AG04450 (cell line): ENCODE measurements at regions not wholly inside any gene's neighbourhood (a gene's known extent, or its start where the extent isn't known, plus 50 kb on each side); places are given as distances from the start of the nearest gene placed in this dataset.

Experiments
- CTCF ChIA-PET: fragments of 300-600, 350-600 bp; formaldehyde crosslinking; extraction: SDS; loops from one replicate; lab custom pipeline; 2022; ENCODE audit warnings: antibody characterized with exemption, inconsistent platforms; lab: Charles Lee
- POLR2A ChIA-PET: fragments of 350-600 bp; formaldehyde crosslinking; extraction: SDS; loops from one replicate; lab custom pipeline; 2021; ENCODE audit warnings: antibody characterized with exemption, inconsistent platforms; lab: Yijun Ruan, JAX
- DNase-seq: peaks from one replicate; pipeline ENCODE4 v3.0.0-alpha.2; 2011; ENCODE audit warnings: low read depth, low spot score
- H3K27ac ChIP-seq: one replicate; pipeline ENCODE4 v1.5.1; 2012; ENCODE audit warnings: low read depth, low read length, control low read depth
- H3K27me3 ChIP-seq: one replicate; pipeline ENCODE4 v1.6.0; 2012; ENCODE audit warnings: low read length; ENCODE audit not compliant: control insufficient read depth, insufficient read depth
- H3K4me3 ChIP-seq: 2 replicates; pipeline ENCODE4 v1.5.1; 2011; ENCODE audit warnings: mild to moderate bottlenecking, low read depth, low read length, control low read depth
- H3K9me3 ChIP-seq: 2 replicates; pipeline ENCODE4 v1.5.1; 2012; ENCODE audit warnings: low read length; ENCODE audit not compliant: control insufficient read depth, insufficient read depth
- CTCF ChIP-seq: IDR thresholded peaks from 2 replicates; pipeline ENCODE4 v1.5.1; 2011; ENCODE audit warnings: low read depth, low read length, control low read depth, inconsistent platforms

DNA sequence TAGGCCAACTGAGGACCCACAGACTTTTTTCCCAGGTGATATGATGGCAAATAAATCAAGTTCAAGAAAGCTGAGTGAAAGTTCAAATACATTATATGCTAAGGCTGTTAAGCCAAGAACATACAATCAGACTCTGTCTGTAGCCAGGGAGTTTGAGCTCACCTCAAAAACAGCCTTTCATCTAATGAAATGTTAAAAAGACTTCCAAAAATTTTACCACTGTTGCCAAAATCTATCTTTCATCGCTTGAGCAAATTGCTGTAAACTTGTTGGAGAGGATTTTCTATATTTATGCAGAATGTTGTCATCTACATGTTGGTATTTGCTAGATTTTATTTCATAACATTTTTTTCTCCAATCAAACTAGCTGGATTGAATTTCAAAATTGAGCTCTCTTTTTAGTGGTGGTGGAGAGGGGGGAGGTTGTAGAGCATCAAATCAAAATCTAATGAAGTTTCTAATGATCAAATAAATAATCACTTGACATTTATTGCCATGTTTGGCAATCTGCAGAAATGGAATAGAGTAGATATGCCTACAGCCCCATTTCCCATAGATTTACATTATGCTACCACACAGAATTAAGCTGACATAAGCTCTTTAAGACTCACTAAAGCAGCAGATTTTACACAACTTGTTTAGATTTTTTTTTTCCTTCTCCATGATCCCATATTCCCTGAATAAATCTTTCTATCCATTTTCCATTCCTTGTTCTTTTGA is 828.9 kb upstream of the ZNF608 start:
- POLR2A ChIA-PET, result no interaction called here

GRCh38 chr5:125575891-125576505 is 829.6 kb upstream of the ZNF608 start:
- DNase-seq, result no peak
- Histone ChIP-seq H3K27ac (no peak overlapping the region), H3K4me3 (no peak overlapping the region), H3K27me3 (no peaks in the 10 kb centered on the region), H3K9me3 (no peaks in the 10 kb centered on the region)
- CTCF ChIA-PET, result interaction anchor here (1.8 kb wide), 1 partner anchor 17 kb away, joined by 5 read pairs; no protein-coding TSS in a partner anchor
- POLR2A ChIA-PET, result interaction anchor here (2.1 kb wide), 1 partner anchor 91 kb away, joined by 5 read pairs; no protein-coding TSS in a partner anchor
- no peak for TF ChIP-seq CTCF

More for the DNA sequence above, 828.9 kb upstream of the ZNF608 start:
- no peak overlapping the region for H3K27ac ChIP-seq
- CTCF ChIA-PET, result interaction anchor here (1.8 kb wide), 1 partner anchor 17 kb away, joined by 5 read pairs; no protein-coding TSS in a partner anchor
- H3K4me3 ChIP-seq, result no peak overlapping the region
- H3K9me3 ChIP-seq, result no peaks in the 10 kb centered on the region
- DNase-seq, result no peak
- TF ChIP-seq CTCF, result no peak
- H3K27me3 ChIP-seq, result no peaks in the 10 kb centered on the region

DNA sequence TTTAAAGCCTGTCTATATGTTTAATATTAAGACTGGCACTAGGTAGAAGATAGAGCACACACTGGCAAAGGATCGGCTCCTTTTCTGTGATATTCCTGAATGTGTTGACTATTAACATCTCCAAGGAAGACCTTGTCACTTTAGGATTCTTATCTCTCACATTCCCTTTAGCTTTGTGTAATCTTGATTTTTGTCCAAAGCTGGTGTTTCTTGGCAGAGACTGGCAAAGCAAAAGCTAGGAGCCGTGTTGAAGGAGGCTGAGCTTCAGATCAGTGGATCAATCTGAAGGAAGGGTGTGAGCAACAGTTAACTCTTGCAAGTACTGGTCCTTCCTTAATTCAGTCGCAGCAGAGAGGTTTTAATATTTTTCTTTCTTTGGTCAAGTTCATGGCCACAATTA is 830.4 kb upstream of the ZNF608 start:
- no peak for TF ChIP-seq CTCF
- H3K9me3 ChIP-seq, result no peaks in the 10 kb centered on the region
- DNase-seq, result no peak
- no peak overlapping the region for H3K27ac ChIP-seq
- ChIA-PET CTCF (no interaction called here), POLR2A (interaction anchor here (2.1 kb wide), 1 partner anchor 92 kb away, joined by 5 read pairs; no protein-coding TSS in a partner anchor)
- H3K4me3 ChIP-seq, result no peak overlapping the region
- H3K27me3 ChIP-seq, result no peaks in the 10 kb centered on the region

GRCh38 chr5:125578551-125578950 is 832.1 kb upstream of the ZNF608 start:
- Histone ChIP-seq H3K9me3 (no peaks in the 10 kb centered on the region), H3K27ac (no peak overlapping the region), H3K4me3 (no peak overlapping the region), H3K27me3 (no peaks in the 10 kb centered on the region)
- ChIA-PET CTCF (no interaction called here), POLR2A (no interaction called here)
- no peak for TF ChIP-seq CTCF
- no peak for DNase-seq

- CTCF ChIA-PET, result no interaction called here
Measured at GRCh38 chr5:125579182-125579581, 832.7 kb upstream of the ZNF608 start.

More at GRCh38 chr5:125579182-125579581, 832.7 kb upstream of the ZNF608 start:
- POLR2A ChIA-PET, result no interaction called here
- Histone ChIP-seq H3K27me3 (no peaks in the 10 kb centered on the region), H3K4me3 (no peak overlapping the region), H3K27ac (no peak overlapping the region), H3K9me3 (no peaks in the 10 kb centered on the region)
- no peak for TF ChIP-seq CTCF
- DNase-seq, result no peak
